NT2/D1 (cell line): ENCODE measurements at regions not wholly inside any gene's neighbourhood (a gene's known extent, or its start where the extent isn't known, plus 50 kb on each side); places are given as distances from the start of the nearest gene placed in this dataset.

Experiments
- DNase-seq: peaks from one replicate; pipeline ENCODE4 v3.0.0-alpha.2; 2011; ENCODE audit warnings: low read depth, low spot score
- H3K27me3 ChIP-seq: 2 replicates; pipeline ENCODE4 v1.6.0; 2011; ENCODE audit warnings: mild to moderate bottlenecking; ENCODE audit not compliant: insufficient read length, insufficient read depth
- H3K36me3 ChIP-seq: 2 replicates; pipeline ENCODE4 v1.6.1; 2011; ENCODE audit warnings: mild to moderate bottlenecking, low read length, mixed read lengths; ENCODE audit not compliant: insufficient read depth, insufficient read length
- H3K4me1 ChIP-seq: 2 replicates; pipeline ENCODE4 v1.5.1; 2011; ENCODE audit not compliant: insufficient read depth, insufficient read length
- H3K4me3 ChIP-seq: 2 replicates; pipeline ENCODE4 v1.5.1; 2011; ENCODE audit warnings: low read depth; ENCODE audit not compliant: insufficient read length
- H3K9ac ChIP-seq: 2 replicates; pipeline ENCODE4 v1.6.0; 2011; ENCODE audit warnings: low read depth; ENCODE audit not compliant: insufficient read length
- H3K9me3 ChIP-seq: 2 replicates; pipeline ENCODE4 v1.5.1; 2011; ENCODE audit warnings: mild to moderate bottlenecking, low read length; ENCODE audit not compliant: insufficient read depth
- SUZ12 ChIP-seq: IDR thresholded peaks from 2 replicates; pipeline ENCODE4 v1.6.1; 2011; ENCODE audit not compliant: insufficient read length, insufficient read depth; ENCODE audit errors: extremely low read depth
- YY1 ChIP-seq: IDR thresholded peaks from 2 replicates; pipeline ENCODE4 v1.6.1; 2011; ENCODE audit not compliant: insufficient read length, insufficient read depth
- ZNF274 ChIP-seq: IDR thresholded peaks from 2 replicates; pipeline ENCODE4 v1.6.1; 2011; ENCODE audit warnings: mild to moderate bottlenecking, low read depth, low read length

GRCh38 chr18:51802569-51803428 is 537.2 kb upstream of the DCC start:
- no peaks in the 10 kb centered on the region for H3K36me3 ChIP-seq
- H3K4me3 ChIP-seq = no peak overlapping the region
- no peaks in the 10 kb centered on the region for H3K9me3 ChIP-seq
- H3K9ac ChIP-seq = no peak overlapping the region
- no peak for TF ChIP-seq YY1
- no peak for TF ChIP-seq SUZ12
- no peak for TF ChIP-seq ZNF274
- H3K4me1 ChIP-seq = no peaks in the 10 kb centered on the region
- no peaks in the 10 kb centered on the region for H3K27me3 ChIP-seq
- no peak for DNase-seq

- DNase-seq = no peak
- no peaks in the 10 kb centered on the region for H3K27me3 ChIP-seq
- TF ChIP-seq SUZ12 = no peak
- TF ChIP-seq ZNF274 = no peak
- no peak for TF ChIP-seq YY1
- H3K36me3 ChIP-seq = no peaks in the 10 kb centered on the region
- H3K9me3 ChIP-seq = no peaks in the 10 kb centered on the region
- no peaks in the 10 kb centered on the region for H3K4me1 ChIP-seq
- no peak overlapping the region for H3K9ac ChIP-seq
- H3K4me3 ChIP-seq = no peak overlapping the region
Measured at GRCh38 chr18:51807336-51807735, 532.7 kb upstream of the DCC start.

GRCh38 chr18:51811883-51812282 is 528.1 kb upstream of the DCC start:
- no peak overlapping the region for H3K4me3 ChIP-seq
- H3K4me1 ChIP-seq = no peaks in the 10 kb centered on the region
- H3K9me3 ChIP-seq = no peaks in the 10 kb centered on the region
- no peak overlapping the region for H3K9ac ChIP-seq
- H3K27me3 ChIP-seq = no peaks in the 10 kb centered on the region
- DNase-seq = no peak
- no peaks in the 10 kb centered on the region for H3K36me3 ChIP-seq
- no peak for TF ChIP-seq SUZ12
- no peak for TF ChIP-seq YY1
- TF ChIP-seq ZNF274 = no peak

GRCh38 chr18:51813740-51814139 is 526.3 kb upstream of the DCC start:
- Histone ChIP-seq H3K36me3 (no peaks in the 10 kb centered on the region), H3K9me3 (no peaks in the 10 kb centered on the region), H3K9ac (no peak overlapping the region), H3K4me1 (no peaks in the 10 kb centered on the region), H3K4me3 (no peak overlapping the region), H3K27me3 (no peaks in the 10 kb centered on the region)
- TF ChIP-seq SUZ12 (no peak), YY1 (no peak), ZNF274 (no peak)
- DNase-seq = no peak

GRCh38 chr18:51821610-51822009 is 518.4 kb upstream of the DCC start:
- Histone ChIP-seq H3K36me3 (no peaks in the 10 kb centered on the region), H3K4me3 (no peak overlapping the region), H3K9me3 (no peaks in the 10 kb centered on the region), H3K4me1 (no peaks in the 10 kb centered on the region), H3K9ac (no peak overlapping the region), H3K27me3 (no peaks in the 10 kb centered on the region)
- no peak for TF ChIP-seq SUZ12
- no peak for TF ChIP-seq YY1
- no peak for TF ChIP-seq ZNF274
- DNase-seq = no peak

GRCh38 chr18:51824746-51825145 is 515.3 kb upstream of the DCC start:
- Histone ChIP-seq H3K9ac (no peak overlapping the region), H3K27me3 (no peaks in the 10 kb centered on the region), H3K9me3 (no peaks in the 10 kb centered on the region), H3K36me3 (no peaks in the 10 kb centered on the region), H3K4me3 (no peak overlapping the region), H3K4me1 (no peaks in the 10 kb centered on the region)
- TF ChIP-seq YY1 = no peak
- TF ChIP-seq SUZ12 = no peak
- no peak for TF ChIP-seq ZNF274
- no peak for DNase-seq

GRCh38 chr18:51833850-51834249 is 506.1 kb upstream of the DCC start:
- TF ChIP-seq YY1 = no peak
- TF ChIP-seq SUZ12 = no peak
- TF ChIP-seq ZNF274 = no peak
- Histone ChIP-seq H3K9ac (no peak overlapping the region), H3K9me3 (no peaks in the 10 kb centered on the region), H3K4me1 (no peaks in the 10 kb centered on the region), H3K27me3 (no peaks in the 10 kb centered on the region), H3K36me3 (no peaks in the 10 kb centered on the region), H3K4me3 (no peak overlapping the region)
- DNase-seq = no peak

- Histone ChIP-seq H3K9ac (no peak overlapping the region), H3K36me3 (no peaks in the 10 kb centered on the region), H3K9me3 (no peaks in the 10 kb centered on the region), H3K4me1 (no peaks in the 10 kb centered on the region), H3K27me3 (no peaks in the 10 kb centered on the region), H3K4me3 (no peak overlapping the region)
- TF ChIP-seq YY1 = no peak
- TF ChIP-seq ZNF274 = no peak
- no peak for TF ChIP-seq SUZ12
- no peak for DNase-seq
Measured at GRCh38 chr18:51848702-51849101, 491.3 kb upstream of the DCC start.
